Heart right ventricle (tissue), 16 donors: ENCODE measurements at regions not wholly inside any gene's neighbourhood (a gene's known extent, or its start where the extent isn't known, plus 50 kb on each side); places are given as distances from the start of the nearest gene placed in this dataset.
"Not testable (repeated sequence)": the region's sequence is repeated elsewhere in the genome, so short reads cannot be mapped to it uniquely, and the experiment has no call there.

ENCODE experiments used
- ATAC-seq, 8 donors: fragments of 200-7000 bp; cut with Tn5 transposase; one replicate each; pipeline ENCODE4 v1.9.1; 2020; ENCODE audit warnings: mild to moderate bottlenecking in 8 of 8, moderate library complexity in 8 of 8, moderate number of reproducible peaks in 1 of 8
- DNase-seq, 2 donors: peaks; one replicate each; pipeline ENCODE4 v3.0.0-alpha.2; 2020
- H3K27ac ChIP-seq, 10 donors: fragments of 200-600 bp; sonication (generic) in 2 of 10; one replicate each; pipeline versions ENCODE4 v1.5.0 to v1.8.0; 2020 to 2022; ENCODE audit warnings: mild to moderate bottlenecking in 3 of 10
- H3K27me3 ChIP-seq, 7 donors: fragments of 200-600 bp; one replicate each; pipeline ENCODE4 v1.8.0; 2021 to 2022; ENCODE audit warnings: mild to moderate bottlenecking in 2 of 7
- H3K36me3 ChIP-seq, 9 donors: fragments of 200-600 bp; sonication (generic) in 1 of 9; one replicate each; pipeline versions ENCODE4 v1.5.0 to v1.8.0; 2020 to 2022; ENCODE audit warnings: mild to moderate bottlenecking in 2 of 9
- H3K4me1 ChIP-seq, 9 donors: fragments of 200-600 bp; sonication (generic) in 1 of 9; one replicate each; pipeline versions ENCODE4 v1.5.0 to v1.8.0; 2020 to 2022; ENCODE audit warnings: mild to moderate bottlenecking in 4 of 9
- H3K4me3 ChIP-seq, 10 donors: fragments of 200-600 bp; sonication (generic) in 2 of 10; one replicate each; pipeline versions ENCODE4 v1.5.0 to v1.8.0; 2020 to 2022; ENCODE audit warnings: mild to moderate bottlenecking in 7 of 10, moderate library complexity in 2 of 10
- H3K9me3 ChIP-seq, 11 donors: fragments of 200-600 bp in 10 of 11; sonication (generic) in 2 of 11; one replicate each; pipeline versions ENCODE4 v1.5.0 to v1.8.0; 2013 to 2022; ENCODE audit warnings: mild to moderate bottlenecking in 2 of 11, control low read depth in 1 of 11, moderate library complexity in 1 of 11
- CTCF ChIP-seq, 9 donors: fragments of 200-600 bp; sonication (generic) in 2 of 9; IDR thresholded peaks; one replicate each; pipeline versions ENCODE4 v1.5.0 to v1.8.0; 2021 to 2022; ENCODE audit warnings: antibody characterized with exemption in 9 of 9, mild to moderate bottlenecking in 5 of 9, moderate library complexity in 1 of 9
- whole genome bisulfite sequencing, 2 donors: extraction: QIAGEN DNeasy Blood & Tissue Kit; methylation state at CpG; one replicate each; pipeline ENCODE4 v1.1.7; 2013; ENCODE audit warnings: inconsistent platforms in 1 of 2; 5-methylcytosine and 5-hydroxymethylcytosine counted together
- intact Hi-C, 10 donors: fragments of 100-400 bp; cut with DNase I; formaldehyde crosslinking; loops; one replicate each; pipeline versions ENCODE4 v1.11.1 to v1.14.2; 2022
- donor health status: Arrhythmogenic right ventricular cardiomyopathy.
- donor health status: ischemic (EF 13 %, LVEDD 7.1; RV severe dilation, severe dysfunction).
- donor health status: healthy with polysubstance abuse.
- donor health status: DM: no; HTN: yes; CAD: no.
- donor health status: DM: no; HTN: no; CAD: no.
- donor health status: ischemic (EF 25% LVEDD 6.9; RV normal size, moderate dysfunction).
- donor health status: ischemic (EF 25% LVEDD 5.7; RV mildly dilated, moderate dysfunction).
- donor health status: healthy.
- donor health status: DM: yes; HTN: yes; CAD: no.
- donor health status: Ischemic cardiomyopathy.
- donor health status: ischemic (EF 35%, LVEDD 5.7; RV mildly dilated, moderate dysfunction).
- donor health status: nonischemic (EF 11% LVEDD 7.7; RV severe dilation, severe dysfunction).
- donor health status: DM: yes; HTN: yes; CAD: no.
- donor health status: PGD.
- donor health status: ischemic (EF 29% LVEDD 5.4; RV normal size, mild dysfunction).
- donor health status: nonischemic (EF 23%, LVEDD 6.1; RV moderate dilation, normal function).

- no peaks in the 10 kb centered on the region for H3K36me3 ChIP-seq
- DNase-seq (no peak), ATAC-seq (no peak)
- no peaks in the 10 kb centered on the region for H3K27me3 ChIP-seq
- TF ChIP-seq CTCF (IDR thresholded peaks at IDR 0.05): no peak
- WGBS, 2 donors: 35 to 80% methylated on average over 2 of the region's 2 CpGs
- H3K27ac ChIP-seq: no peak overlapping the region
- no peak overlapping the region for H3K4me3 ChIP-seq
- H3K9me3 ChIP-seq: no peaks in the 10 kb centered on the region
- H3K4me1 ChIP-seq: no peaks in the 10 kb centered on the region
- intact Hi-C loops: loop anchor here in 1 of 10 donors (10.0 kb wide), 2 partner anchors 151 to 231 kb away; no protein-coding TSS in a partner anchor
Measured at GRCh38 chr17:52604105-52604504, 445.6 kb upstream of the CA10 start.

- intact Hi-C loops, H3K9me3 ChIP-seq, H3K27me3 ChIP-seq, H3K27ac ChIP-seq, H3K4me3 ChIP-seq, H3K4me1 ChIP-seq, H3K36me3 ChIP-seq, ATAC-seq, DNase-seq: not testable (repeated sequence)
- 77 to 78% methylated on average over 11 of the region's 11 CpGs for WGBS, 2 donors
- peak in 6 of 9 donors; percentile 24 to 41 (median 30) for TF ChIP-seq CTCF (IDR thresholded peaks at IDR 0.05)
Measured at GRCh38 chr17:52597452-52598215, 439.1 kb upstream of the CA10 start.

- no peak overlapping the region for H3K4me3 ChIP-seq
Measured at GRCh38 chr17:52594516-52594915, 436.0 kb upstream of the CA10 start.

GRCh38 chr17:52546990-52547389 is 388.5 kb upstream of the CA10 start:
- Histone ChIP-seq H3K27me3 (no peaks in the 10 kb centered on the region), H3K27ac (no peak overlapping the region), H3K4me3 (no peak overlapping the region), H3K9me3 (peaks cover 0 to 10% (median 0%) of the 10 kb centered on the region in 11 donors), H3K4me1 (no peaks in the 10 kb centered on the region), H3K36me3 (no peaks in the 10 kb centered on the region)
- DNase-seq (no peak), ATAC-seq (peak in 1 of 8 donors; percentile 29)
- TF ChIP-seq CTCF (IDR thresholded peaks at IDR 0.05): no peak
- intact Hi-C loops: no loop called here
- 41 to 42% methylated on average over 1 of the region's 1 CpG for WGBS, 2 donors

More at GRCh38 chr17:52594516-52594915, 436.0 kb upstream of the CA10 start:
- Histone ChIP-seq H3K27me3 (no peaks in the 10 kb centered on the region), H3K27ac (no peak overlapping the region), H3K9me3 (peaks cover 0 to 26% (median 8%) of the 10 kb centered on the region in 11 donors), H3K36me3 (no peaks in the 10 kb centered on the region), H3K4me1 (no peaks in the 10 kb centered on the region)
- TF ChIP-seq CTCF (IDR thresholded peaks at IDR 0.05): no peak
- DNase-seq (no peak), ATAC-seq (no peak)
- WGBS, 2 donors: 88 to 94% methylated on average over 2 of the region's 2 CpGs
- intact Hi-C loops: no loop called here
